Fibroblast of the aortic adventitia (primary cell): ENCODE measurements at regions not wholly inside any gene's neighbourhood (a gene's known extent, or its start where the extent isn't known, plus 50 kb on each side); places are given as distances from the start of the nearest gene placed in this dataset.

Experiments
- DNase-seq: peaks from one replicate; pipeline ENCODE4 v3.0.0-alpha.2; 2010; ENCODE audit warnings: low read depth
- H3K4me3 ChIP-seq: 2 replicates; pipeline ENCODE4 v1.5.1; 2011; ENCODE audit warnings: low read depth, mild to moderate bottlenecking, control low read depth, low read length, moderate library complexity
- TF ChIP-seq, protein P1 (sequence below): IDR thresholded peaks from 2 replicates; pipeline ENCODE4 v1.5.1; 2011; ENCODE audit warnings: mild to moderate bottlenecking, low read length, control low read depth, inconsistent platforms; ENCODE audit not compliant: insufficient read depth

DNA sequence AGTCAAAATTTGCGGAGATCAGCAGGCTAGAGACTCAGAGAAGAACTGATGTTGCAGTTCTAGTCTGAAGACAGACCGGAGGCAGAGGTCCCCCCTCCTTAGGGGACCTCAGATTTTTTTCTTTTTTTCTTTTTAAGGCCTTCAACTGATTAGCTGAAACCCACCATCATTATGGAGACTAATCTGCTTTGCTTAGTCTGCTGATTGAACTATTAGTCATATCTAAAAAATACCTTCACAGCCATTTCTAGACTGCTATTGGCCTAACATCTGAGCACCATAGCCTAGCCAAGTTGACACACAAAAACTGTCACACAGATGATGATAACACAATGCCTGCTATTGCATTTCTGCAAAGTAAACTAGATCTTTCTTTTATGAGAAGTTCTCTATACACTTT lies 141.1 kb upstream of the TNFAIP3 start:
- no peak overlapping the region for H3K4me3 ChIP-seq
- TF ChIP-seq, protein P1, sequence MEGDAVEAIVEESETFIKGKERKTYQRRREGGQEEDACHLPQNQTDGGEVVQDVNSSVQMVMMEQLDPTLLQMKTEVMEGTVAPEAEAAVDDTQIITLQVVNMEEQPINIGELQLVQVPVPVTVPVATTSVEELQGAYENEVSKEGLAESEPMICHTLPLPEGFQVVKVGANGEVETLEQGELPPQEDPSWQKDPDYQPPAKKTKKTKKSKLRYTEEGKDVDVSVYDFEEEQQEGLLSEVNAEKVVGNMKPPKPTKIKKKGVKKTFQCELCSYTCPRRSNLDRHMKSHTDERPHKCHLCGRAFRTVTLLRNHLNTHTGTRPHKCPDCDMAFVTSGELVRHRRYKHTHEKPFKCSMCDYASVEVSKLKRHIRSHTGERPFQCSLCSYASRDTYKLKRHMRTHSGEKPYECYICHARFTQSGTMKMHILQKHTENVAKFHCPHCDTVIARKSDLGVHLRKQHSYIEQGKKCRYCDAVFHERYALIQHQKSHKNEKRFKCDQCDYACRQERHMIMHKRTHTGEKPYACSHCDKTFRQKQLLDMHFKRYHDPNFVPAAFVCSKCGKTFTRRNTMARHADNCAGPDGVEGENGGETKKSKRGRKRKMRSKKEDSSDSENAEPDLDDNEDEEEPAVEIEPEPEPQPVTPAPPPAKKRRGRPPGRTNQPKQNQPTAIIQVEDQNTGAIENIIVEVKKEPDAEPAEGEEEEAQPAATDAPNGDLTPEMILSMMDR: no peak
- no peak for DNase-seq

DNA sequence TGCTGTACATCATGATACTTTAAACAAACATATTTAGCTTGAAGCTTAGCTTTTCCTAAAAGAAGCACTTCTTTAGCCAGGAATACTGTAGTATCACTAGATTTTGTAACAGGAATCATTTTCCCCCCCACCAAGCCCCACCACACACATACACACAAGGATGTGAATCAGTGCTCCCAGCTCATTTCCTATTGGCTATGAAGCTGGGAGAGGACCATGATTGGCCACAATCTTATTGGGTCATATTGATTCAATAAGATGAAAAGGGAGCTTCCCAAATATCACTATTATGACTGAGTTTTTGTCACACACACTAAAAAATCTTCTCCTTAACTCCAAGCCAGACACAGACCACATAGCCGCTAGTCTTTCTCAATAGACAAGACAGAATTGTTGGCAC lies 140.5 kb upstream of the TNFAIP3 start:
- TF ChIP-seq, protein P1: no peak
- no peak for DNase-seq
- H3K4me3 ChIP-seq: no peak overlapping the region

DNA sequence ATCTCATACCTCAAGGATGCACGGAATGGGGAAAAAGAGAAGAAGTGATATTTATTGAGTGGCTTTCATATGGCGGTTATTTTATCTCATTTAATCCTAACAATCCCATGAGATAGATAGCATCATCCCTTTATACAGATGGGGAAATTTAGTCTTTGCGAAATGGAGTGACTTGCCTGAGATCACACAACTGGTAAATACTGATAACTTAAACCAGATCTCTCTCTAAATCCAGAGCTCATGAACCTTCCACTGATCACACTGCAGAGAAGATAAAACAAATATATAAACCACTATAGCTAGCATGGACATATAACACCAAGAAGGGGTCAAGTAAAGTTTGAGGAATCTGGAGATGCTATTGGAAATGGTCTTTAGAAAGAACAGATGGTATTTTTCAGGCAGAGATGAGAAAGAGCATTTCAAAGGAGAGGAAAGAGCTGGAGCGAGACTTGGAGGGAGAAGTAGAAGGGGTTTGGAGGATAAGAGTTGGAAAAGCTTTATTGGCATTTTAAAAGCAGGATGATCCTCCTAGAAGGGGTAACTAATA lies 139.8 kb upstream of the TNFAIP3 start:
- no peak overlapping the region for H3K4me3 ChIP-seq
- TF ChIP-seq, protein P1: no peak
- peak; percentile 25 for DNase-seq

DNA sequence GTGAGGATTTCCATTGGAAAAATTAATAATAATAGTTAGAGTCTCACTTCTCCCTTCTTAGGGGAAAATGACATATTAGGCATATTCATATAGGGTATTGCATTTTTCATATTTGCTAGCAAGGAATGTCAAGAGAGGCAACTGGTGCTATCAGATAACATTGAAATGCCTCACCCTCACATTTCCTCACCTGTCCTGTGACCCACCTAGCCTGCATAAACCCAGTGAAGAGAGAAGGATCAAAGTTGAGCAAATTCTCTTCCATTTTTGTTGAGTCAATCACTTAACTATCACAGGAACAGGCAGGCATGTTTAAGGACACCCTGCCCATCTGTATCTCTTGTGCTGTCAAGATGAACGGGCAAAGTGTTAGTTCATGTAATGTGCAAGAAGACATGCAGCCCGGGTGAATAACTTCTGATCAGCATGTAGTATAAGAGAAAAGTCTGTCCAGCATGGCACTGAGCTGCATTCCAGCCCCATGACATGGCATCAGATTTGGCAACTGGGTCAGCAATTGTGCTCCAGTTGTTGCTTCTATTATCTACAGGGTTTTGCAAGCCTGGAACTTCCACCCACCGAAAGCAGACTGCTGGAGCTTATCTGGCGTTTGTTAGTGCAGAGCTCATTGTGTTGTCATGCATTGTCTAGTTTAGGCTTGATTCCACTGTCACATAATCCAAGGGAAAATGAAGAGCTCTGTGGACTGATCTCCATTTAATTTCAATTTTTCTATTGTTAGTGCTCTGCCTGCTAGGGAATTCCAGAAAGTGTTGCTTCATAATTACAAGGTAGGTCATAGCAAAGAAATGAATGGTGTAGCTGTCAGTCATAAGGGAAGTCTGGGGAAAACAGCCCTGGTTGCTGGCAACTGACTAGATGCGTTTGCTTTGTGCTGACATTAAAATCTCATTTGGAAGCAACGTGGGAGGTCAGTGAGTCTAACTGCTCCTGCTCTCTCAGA lies 138.4 kb upstream of the TNFAIP3 start:
- no peak overlapping the region for H3K4me3 ChIP-seq
- TF ChIP-seq, protein P1: no peak
- peak; percentile 100 for DNase-seq

DNA sequence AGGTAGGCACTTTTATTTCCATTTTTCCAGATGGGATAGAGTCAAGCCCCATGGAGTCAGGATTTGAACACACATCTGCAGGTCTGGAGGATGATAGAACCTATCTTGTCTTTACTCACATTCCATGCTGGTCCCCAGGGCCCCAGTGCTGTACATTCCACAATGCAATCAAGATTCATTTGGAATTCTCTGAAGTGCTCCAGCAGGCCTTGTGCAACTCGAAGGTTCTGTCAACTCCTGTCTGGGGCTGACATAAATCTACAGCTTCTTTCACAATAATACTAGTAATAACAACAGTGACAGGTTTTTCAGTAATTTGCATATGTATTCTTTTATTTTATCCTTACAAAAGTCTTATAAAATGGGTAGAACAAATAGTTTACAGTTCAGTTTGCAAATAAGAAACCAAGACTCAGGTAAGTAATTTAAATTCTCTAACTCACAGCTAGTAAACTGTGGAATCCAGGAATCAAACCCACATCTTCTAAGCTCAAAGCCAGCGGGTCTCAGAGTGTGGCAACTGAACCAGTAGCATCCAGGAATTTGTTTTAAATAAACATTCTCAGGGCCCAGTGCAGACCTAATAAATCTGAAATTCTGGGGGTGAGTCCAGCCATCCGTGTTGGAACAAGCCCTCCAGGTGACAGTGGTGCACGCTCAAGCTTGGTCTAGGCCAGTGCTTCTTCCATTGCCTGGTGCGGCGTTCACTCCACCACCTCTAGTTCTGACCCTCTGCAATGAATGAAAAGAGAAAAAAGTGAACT lies 137.0 kb upstream of the TNFAIP3 start:
- TF ChIP-seq, protein P1: no peak
- DNase-seq: peak; percentile 68
- H3K4me3 ChIP-seq: no peak overlapping the region

DNA sequence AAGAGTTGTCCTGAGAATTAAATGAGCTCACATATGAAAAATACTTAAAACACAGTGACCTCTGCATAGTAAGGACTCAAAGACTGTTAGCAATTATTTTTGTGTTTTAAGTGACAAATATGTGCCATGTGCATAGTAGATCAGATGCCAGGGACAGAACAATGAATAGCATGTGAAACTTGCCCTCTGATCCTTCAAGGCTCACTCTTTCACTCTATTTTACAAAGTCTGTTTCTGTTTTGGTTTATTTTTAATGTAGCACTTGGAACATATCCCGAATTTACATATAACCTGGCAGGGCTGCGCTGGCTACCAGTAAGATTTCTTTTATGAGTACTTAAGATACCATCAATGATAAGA lies 135.5 kb upstream of the TNFAIP3 start:
- no peak overlapping the region for H3K4me3 ChIP-seq
- no peak for DNase-seq
- TF ChIP-seq, protein P1: no peak
